HEK293 (cell line): ENCODE measurements at regions not wholly inside any gene's neighbourhood (a gene's known extent, or its start where the extent isn't known, plus 50 kb on each side); places are given as distances from the start of the nearest gene placed in this dataset.
"Not testable (repeated sequence)": the region's sequence is repeated elsewhere in the genome, so short reads cannot be mapped to it uniquely, and the experiment has no call there.

Experiments used
- CTCF ChIA-PET: fragments of 350-600 bp; formaldehyde crosslinking; extraction: SDS; loops from one replicate; lab custom pipeline; 2021; ENCODE audit warnings: antibody characterized with exemption; lab: Yijun Ruan, JAX
- POLR2A ChIA-PET: fragments of 300-600 bp; formaldehyde crosslinking; extraction: SDS; loops from one replicate; lab custom pipeline; 2020; ENCODE audit warnings: antibody characterized with exemption, inconsistent platforms; lab: Yijun Ruan, JAX
- H3K27ac ChIP-seq: fragments of 200-500 bp; sonication (Bioruptor generic); 2 replicates; pipeline ENCODE4 v1.5.1; 2014; ENCODE audit warnings: low read depth, low read length, control low read depth, inconsistent platforms; ENCODE audit errors: extremely low read depth
- H3K36me3 ChIP-seq, 2 experiments: fragments of 200-500 bp in 1 of 2; sonication (Bioruptor generic) in 1 of 2; 1 replicate in 1 of 2; 2 replicates in 1 of 2; pipeline ENCODE4 v1.5.1; 2014 to 2017; ENCODE audit warnings: inconsistent platforms in 2 of 2, low read length in 2 of 2; ENCODE audit not compliant: control insufficient read depth in 2 of 2, insufficient read depth in 1 of 2
- H3K4me1 ChIP-seq: fragments of 200-500 bp; sonication (Bioruptor generic); 2 replicates; pipeline ENCODE4 v1.5.1; 2014; ENCODE audit warnings: mild to moderate bottlenecking, low read length, inconsistent platforms; ENCODE audit not compliant: control insufficient read depth, insufficient read depth
- H3K4me3 ChIP-seq: 2 replicates; pipeline ENCODE4 v1.5.1; 2011; ENCODE audit warnings: low read depth, mild to moderate bottlenecking, control low read depth, low read length, moderate library complexity
- H3K9me3 ChIP-seq: fragments of 200-500 bp; sonication (Bioruptor generic); 2 replicates; pipeline ENCODE4 v1.5.1; 2014; ENCODE audit warnings: low read depth, low read length, inconsistent platforms; ENCODE audit not compliant: control insufficient read depth, insufficient read depth
- BCL11A ChIP-seq: fragments of 450-650 bp; formaldehyde crosslinking; IDR thresholded peaks from 2 replicates; pipeline ENCODE4 v1.5.1; 2016; ENCODE audit warnings: low read depth, missing biosample characterization, missing genetic modification characterization
- KLF17 ChIP-seq: fragments of 450-650 bp; formaldehyde crosslinking; IDR thresholded peaks from 2 replicates; pipeline ENCODE4 v1.5.1; 2016; ENCODE audit warnings: missing biosample characterization, missing genetic modification characterization
- KLF7 ChIP-seq: fragments of 450-650 bp; formaldehyde crosslinking; IDR thresholded peaks from 2 replicates; pipeline ENCODE4 v1.5.1; 2016; ENCODE audit warnings: missing biosample characterization, missing genetic modification characterization, borderline replicate concordance
- KLF8 ChIP-seq: fragments of 450-650 bp; formaldehyde crosslinking; IDR thresholded peaks from 2 replicates; pipeline ENCODE4 v1.5.1; 2016; ENCODE audit warnings: missing biosample characterization, missing genetic modification characterization
- MEIS1 ChIP-seq: sonication (generic); formaldehyde crosslinking; IDR thresholded peaks from 2 replicates; pipeline ENCODE4 v1.8.1; 2022; ENCODE audit warnings: missing genetic modification reagents, mild to moderate bottlenecking, borderline replicate concordance
- PRDM1 ChIP-seq: fragments of 450-650 bp; formaldehyde crosslinking; IDR thresholded peaks from 2 replicates; pipeline ENCODE4; 2016; ENCODE audit warnings: missing biosample characterization, missing genetic modification characterization
- RBAK ChIP-seq: fragments of 450-650 bp; formaldehyde crosslinking; IDR thresholded peaks from 2 replicates; pipeline ENCODE4 v1.5.1; 2016; ENCODE audit warnings: missing biosample characterization, missing genetic modification characterization
- SCRT1 ChIP-seq: fragments of 450-650 bp; formaldehyde crosslinking; IDR thresholded peaks from 2 replicates; pipeline ENCODE4 v1.5.1; 2016; ENCODE audit warnings: missing biosample characterization, missing genetic modification characterization, borderline replicate concordance
- SETDB1 ChIP-seq: IDR thresholded peaks from one replicate; pipeline ENCODE4 v1.6.1; 2017; ENCODE audit warnings: mild to moderate bottlenecking, low read length, moderate library complexity, mixed read lengths; ENCODE audit not compliant: insufficient read length
- WT1 ChIP-seq: fragments of 450-650 bp; formaldehyde crosslinking; IDR thresholded peaks from 2 replicates; pipeline ENCODE4 v1.5.1; 2016; ENCODE audit warnings: missing biosample characterization, missing genetic modification characterization
- ZBTB1 ChIP-seq: fragments of 450-650 bp; formaldehyde crosslinking; IDR thresholded peaks from 2 replicates; pipeline ENCODE4 v1.5.1; 2016; ENCODE audit warnings: missing biosample characterization, missing genetic modification characterization
- ZBTB8A ChIP-seq: fragments of 450-650 bp; formaldehyde crosslinking; IDR thresholded peaks from 2 replicates; pipeline ENCODE4 v1.5.1; 2016; ENCODE audit warnings: missing biosample characterization, missing genetic modification characterization
- ZFP3 ChIP-seq: fragments of 450-650 bp; formaldehyde crosslinking; IDR thresholded peaks from 2 replicates; pipeline ENCODE4 v1.5.1; 2016; ENCODE audit warnings: low read depth, missing biosample characterization, missing genetic modification characterization
- ZFP41 ChIP-seq: fragments of 450-650 bp; formaldehyde crosslinking; IDR thresholded peaks from 2 replicates; pipeline ENCODE4 v1.5.1; 2016; ENCODE audit warnings: missing biosample characterization, missing genetic modification characterization, borderline replicate concordance
- ZNF10 ChIP-seq: fragments of 450-650 bp; formaldehyde crosslinking; IDR thresholded peaks from 2 replicates; pipeline ENCODE4 v1.5.1; 2017; ENCODE audit warnings: missing biosample characterization, missing genetic modification characterization
- ZNF114 ChIP-seq: fragments of 450-650 bp; formaldehyde crosslinking; IDR thresholded peaks from 2 replicates; pipeline ENCODE4 v1.5.0; 2017; ENCODE audit warnings: missing biosample characterization, missing genetic modification characterization
- ZNF121 ChIP-seq: fragments of 450-650 bp; formaldehyde crosslinking; IDR thresholded peaks from 2 replicates; pipeline ENCODE4 v1.5.1; 2016; ENCODE audit warnings: missing biosample characterization, missing genetic modification characterization
- ZNF184 ChIP-seq: fragments of 450-650 bp; IDR thresholded peaks from 2 replicates; pipeline ENCODE4 v1.5.1; 2018; ENCODE audit warnings: missing biosample characterization, mild to moderate bottlenecking, missing genetic modification characterization
- ZNF19 ChIP-seq: fragments of 450-650 bp; formaldehyde crosslinking; IDR thresholded peaks from 2 replicates; pipeline ENCODE4; 2016; ENCODE audit warnings: missing biosample characterization, missing genetic modification characterization, low read depth
- ZNF214 ChIP-seq: fragments of 450-650 bp; formaldehyde crosslinking; IDR thresholded peaks from 2 replicates; pipeline ENCODE4 v1.5.1; 2017; ENCODE audit warnings: missing biosample characterization, mild to moderate bottlenecking, missing genetic modification characterization, borderline replicate concordance
- ZNF248 ChIP-seq: fragments of 450-650 bp; formaldehyde crosslinking; IDR thresholded peaks from 2 replicates; pipeline ENCODE4 v1.5.1; 2017; ENCODE audit warnings: missing biosample characterization, missing genetic modification characterization
- ZNF266 ChIP-seq: fragments of 450-650 bp; formaldehyde crosslinking; IDR thresholded peaks from 2 replicates; pipeline ENCODE4 v1.5.1; 2016; ENCODE audit warnings: missing biosample characterization, missing genetic modification characterization, low read depth
- ZNF311 ChIP-seq: fragments of 450-650 bp; formaldehyde crosslinking; IDR thresholded peaks from 2 replicates; pipeline ENCODE4 v1.5.1; 2017; ENCODE audit warnings: missing biosample characterization, missing genetic modification characterization, borderline replicate concordance
- ZNF530 ChIP-seq: fragments of 450-650 bp; formaldehyde crosslinking; IDR thresholded peaks from 2 replicates; pipeline ENCODE4 v1.5.1; 2016; ENCODE audit warnings: low read depth, missing biosample characterization, missing genetic modification characterization
- ZNF561 ChIP-seq: fragments of 450-650 bp; IDR thresholded peaks from 2 replicates; pipeline ENCODE4 v1.5.1; 2018; ENCODE audit warnings: missing biosample characterization, missing genetic modification characterization, borderline replicate concordance
- ZNF571 ChIP-seq: fragments of 450-650 bp; formaldehyde crosslinking; IDR thresholded peaks from 2 replicates; pipeline ENCODE4 v1.5.0; 2017; ENCODE audit warnings: missing biosample characterization, missing genetic modification characterization
- ZNF600 ChIP-seq: fragments of 450-650 bp; formaldehyde crosslinking; IDR thresholded peaks from 2 replicates; pipeline ENCODE4 v1.5.1; 2016; ENCODE audit warnings: missing biosample characterization, missing genetic modification characterization
- ZNF621 ChIP-seq: fragments of 450-650 bp; formaldehyde crosslinking; IDR thresholded peaks from 2 replicates; pipeline ENCODE4 v1.5.1; 2017; ENCODE audit warnings: missing biosample characterization, missing genetic modification characterization
- ZNF626 ChIP-seq: fragments of 450-650 bp; sonication (Bioruptor Pico); formaldehyde crosslinking; IDR thresholded peaks from 2 replicates; pipeline ENCODE4 v1.5.1; 2018; ENCODE audit warnings: missing biosample characterization, missing genetic modification characterization, inconsistent platforms
- ZNF654 ChIP-seq: fragments of 450-650 bp; formaldehyde crosslinking; IDR thresholded peaks from 2 replicates; pipeline ENCODE4 v1.5.1; 2016; ENCODE audit warnings: low read depth, missing biosample characterization, missing genetic modification characterization
- ZNF76 ChIP-seq: fragments of 450-650 bp; formaldehyde crosslinking; IDR thresholded peaks from 2 replicates; pipeline ENCODE4; 2016; ENCODE audit warnings: low read depth, missing biosample characterization, missing genetic modification characterization, borderline replicate concordance
- ZNF791 ChIP-seq: fragments of 450-650 bp; formaldehyde crosslinking; IDR thresholded peaks from 2 replicates; pipeline ENCODE4 v1.5.1; 2016; ENCODE audit warnings: missing biosample characterization, missing genetic modification characterization
- ZNF837 ChIP-seq: fragments of 450-650 bp; formaldehyde crosslinking; IDR thresholded peaks from 2 replicates; pipeline ENCODE4 v1.5.1; 2016; ENCODE audit warnings: missing biosample characterization, missing genetic modification characterization

GRCh38 chr10:36462194-36462593, 663.2 kb upstream of the ANKRD30A start:
- Histone ChIP-seq H3K4me1 (no peaks in the 10 kb centered on the region), H3K36me3 (no peaks in the 10 kb centered on the region), H3K27ac (no peak overlapping the region), H3K4me3 (no peak overlapping the region), H3K9me3 (no peaks in the 10 kb centered on the region)
- ChIA-PET POLR2A (no interaction called here), CTCF (no interaction called here)
- no peak for TF ChIP-seq ZNF571 (tag by site-specific recombination)
- TF ChIP-seq ZFP3 (tag by site-specific recombination): no peak

- H3K4me3 ChIP-seq, H3K9me3 ChIP-seq, CTCF ChIA-PET, H3K4me1 ChIP-seq, POLR2A ChIA-PET, H3K36me3 ChIP-seq, H3K27ac ChIP-seq: not testable (repeated sequence)
- TF ChIP-seq ZNF626 (tag by site-specific recombination): peak; percentile 57; the same call in 1 of the 2 replicates
- TF ChIP-seq SETDB1: peak; percentile 84
Measured at GRCh38 chr10:36458437-36458836, 667.0 kb upstream of the ANKRD30A start.

GRCh38 chr10:36457751-36458150, 667.6 kb upstream of the ANKRD30A start:
- H3K36me3 ChIP-seq: no peaks in the 10 kb centered on the region
- no peaks in the 10 kb centered on the region for H3K9me3 ChIP-seq
- H3K27ac ChIP-seq: no peak overlapping the region
- TF ChIP-seq ZBTB1 (tag by site-specific recombination): no peak
- no peak for TF ChIP-seq ZNF114
- TF ChIP-seq WT1 (tag by site-specific recombination): no peak
- no peak for TF ChIP-seq RBAK (tag by site-specific recombination)
- no peak for TF ChIP-seq ZNF19 (tag by site-specific recombination)
- TF ChIP-seq ZNF311: no peak
- TF ChIP-seq ZNF184: no peak
- TF ChIP-seq PRDM1 (tag by site-specific recombination): no peak
- no peak for TF ChIP-seq ZNF621 (tag by site-specific recombination)
- TF ChIP-seq ZBTB8A (tag by site-specific recombination): no peak
- no peak for TF ChIP-seq KLF8 (tag by site-specific recombination)
- TF ChIP-seq ZNF530: no peak
- no peak for TF ChIP-seq ZNF626 (tag by site-specific recombination)
- TF ChIP-seq ZNF791 (tag by site-specific recombination): no peak
- no peak for TF ChIP-seq SCRT1 (tag by site-specific recombination)
- no peak for TF ChIP-seq ZNF654
- TF ChIP-seq, all 188 proteins: peak for 0
- Histone ChIP-seq H3K4me1 (no peaks in the 10 kb centered on the region), H3K4me3 (no peak overlapping the region)
- CTCF ChIA-PET: interaction anchor here (0.7 kb wide), 1 partner anchor 911 kb away, joined by 3 read pairs; no protein-coding TSS in a partner anchor
- POLR2A ChIA-PET: no interaction called here

- Histone ChIP-seq H3K27ac (no peak overlapping the region), H3K36me3 (no peaks in the 10 kb centered on the region), H3K4me3 (no peak overlapping the region), H3K4me1 (no peaks in the 10 kb centered on the region), H3K9me3 (no peaks in the 10 kb centered on the region)
- POLR2A ChIA-PET: no interaction called here
- CTCF ChIA-PET: no interaction called here
- no peak for TF ChIP-seq ZFP41 (tag by site-specific recombination)
- TF ChIP-seq ZNF837 (tag by site-specific recombination): no peak
- no peak for TF ChIP-seq BCL11A
- no peak for TF ChIP-seq ZNF10 (tag by site-specific recombination)
- TF ChIP-seq ZNF214 (tag by site-specific recombination): no peak
- no peak for TF ChIP-seq MEIS1
- TF ChIP-seq SETDB1: no peak
- no peak for TF ChIP-seq KLF7 (tag by site-specific recombination)
- no peak for TF ChIP-seq ZNF121 (tag by site-specific recombination)
- no peak for TF ChIP-seq ZNF248 (tag by site-specific recombination)
- no peak for TF ChIP-seq KLF17 (tag by site-specific recombination)
- TF ChIP-seq ZNF76 (tag by site-specific recombination): no peak
- no peak for TF ChIP-seq ZNF561 (tag by site-specific recombination)
- TF ChIP-seq ZNF266 (tag by site-specific recombination): no peak
- TF ChIP-seq ZNF600 (tag by site-specific recombination): no peak
Measured at GRCh38 chr10:36455526-36456133, 669.8 kb upstream of the ANKRD30A start.
